Keratinocyte (primary cell): ENCODE measurements at regions not wholly inside any gene's neighbourhood (a gene's known extent, or its start where the extent isn't known, plus 50 kb on each side); places are given as distances from the start of the nearest gene placed in this dataset.

Experiments used
- DNase-seq: peaks from one replicate; pipeline ENCODE4 v3.0.0-alpha.2; 2011; ENCODE audit warnings: low read depth, missing footprints, low spot score
- FAIRE-seq: peaks from 2 replicates; lab custom pipeline; 2011; peaks lifted over from hg19 to GRCh38; lab: Jason Lieb, UNC
- H2AFZ ChIP-seq: 2 replicates; pipeline ENCODE4 v1.6.0; 2012; ENCODE audit warnings: low read length, control low read depth, inconsistent platforms; ENCODE audit not compliant: control insufficient read depth
- H3K27ac ChIP-seq: 2 replicates; pipeline ENCODE4 v1.5.1; 2011; ENCODE audit warnings: low read length; ENCODE audit not compliant: control insufficient read depth, insufficient read depth
- H3K27me3 ChIP-seq: 3 replicates; pipeline ENCODE4 v1.6.0; 2011; ENCODE audit warnings: low read length; ENCODE audit not compliant: control insufficient read depth, insufficient read depth; ENCODE audit errors: extremely low read depth
- H3K36me3 ChIP-seq, 2 experiments: 2 replicates in 1 of 2; 3 replicates in 1 of 2; pipeline ENCODE4 v1.5.1; 2011; ENCODE audit warnings: low read length in 2 of 2, mild to moderate bottlenecking in 1 of 2; ENCODE audit not compliant: control insufficient read depth in 2 of 2, insufficient read depth in 2 of 2; ENCODE audit errors: extremely low read depth in 1 of 2
- H3K4me1 ChIP-seq: 3 replicates; pipeline ENCODE4 v1.5.1; 2011; ENCODE audit warnings: low read length; ENCODE audit not compliant: control insufficient read depth, insufficient read depth; ENCODE audit errors: extremely low read depth
- H3K4me2 ChIP-seq: 3 replicates; pipeline ENCODE4 v1.6.0; 2011; ENCODE audit warnings: low read depth, low read length; ENCODE audit not compliant: control insufficient read depth, insufficient read depth; ENCODE audit errors: extremely low read depth
- H3K4me3 ChIP-seq, 3 experiments: fragments of 200-600 bp in 1 of 3; sonication (generic) in 1 of 3; 2 replicates in 2 of 3; 3 replicates in 1 of 3; pipeline ENCODE4 v1.5.1; 2011 to 2016; ENCODE audit warnings: low read length in 3 of 3, mild to moderate bottlenecking in 3 of 3, control low read depth in 2 of 3, inconsistent platforms in 1 of 3, low read depth in 1 of 3, mixed read lengths in 1 of 3, mixed run types in 1 of 3, moderate library complexity in 1 of 3; ENCODE audit not compliant: control insufficient read depth in 2 of 3, insufficient read depth in 2 of 3; ENCODE audit errors: extremely low read depth in 1 of 3
- H3K79me2 ChIP-seq: 2 replicates; pipeline ENCODE4 v1.6.0; 2012; ENCODE audit warnings: low read length; ENCODE audit not compliant: control insufficient read depth, insufficient read depth
- H3K9ac ChIP-seq: 3 replicates; pipeline ENCODE4 v1.6.0; 2011; ENCODE audit warnings: low read length; ENCODE audit not compliant: control insufficient read depth, insufficient read depth; ENCODE audit errors: extremely low read depth
- H3K9me1 ChIP-seq: 3 replicates; pipeline ENCODE4 v1.6.0; 2011; ENCODE audit warnings: low read length; ENCODE audit not compliant: control insufficient read depth, insufficient read depth; ENCODE audit errors: extremely low read depth
- H3K9me3 ChIP-seq: 2 replicates; pipeline ENCODE4 v1.5.1; 2012; ENCODE audit warnings: low read depth, low read length; ENCODE audit not compliant: control insufficient read depth
- H4K20me1 ChIP-seq: 3 replicates; pipeline ENCODE4 v1.6.0; 2011; ENCODE audit warnings: low read length; ENCODE audit not compliant: control insufficient read depth, insufficient read depth; ENCODE audit errors: extremely low read depth
- CTCF ChIP-seq, 3 experiments: IDR thresholded peaks in 1 of 3; conservative IDR thresholded peaks in 1 of 3; optimal IDR thresholded peaks in 1 of 3; 2 replicates in 2 of 3; 3 replicates in 1 of 3; pipeline versions ENCODE3 to v1.5.1; 2011; ENCODE audit warnings: low read length in 3 of 3, mild to moderate bottlenecking in 3 of 3, moderate library complexity in 2 of 3, control low read depth in 1 of 3, inconsistent platforms in 1 of 3; ENCODE audit not compliant: insufficient read depth in 2 of 3; ENCODE audit errors: extremely low read depth in 1 of 3
- EZH2 ChIP-seq: IDR thresholded peaks from one replicate; pipeline ENCODE4 v1.6.1; 2012; ENCODE audit warnings: inconsistent platforms, mild to moderate bottlenecking, low read length, moderate library complexity
- dilution Hi-C: fragments of 300-500 bp; cut with MboI; formaldehyde crosslinking; loops from one replicate; pipeline ENCODE4 v1.7.0; 2020; ENCODE audit warnings: low sequenced_read_pairs; ENCODE audit not compliant: extremely low pct_ligation_motif_present

- Histone ChIP-seq H3K27me3 (no peaks in the 10 kb centered on the region), H3K4me1 (no peaks in the 10 kb centered on the region), H3K9ac (no peak overlapping the region), H3K79me2 (no peaks in the 10 kb centered on the region), H4K20me1 (no peaks in the 10 kb centered on the region), H3K4me3 (no peak overlapping the region), H3K4me2 (no peak overlapping the region), H3K9me3 (no peaks in the 10 kb centered on the region), H3K36me3 (no peaks in the 10 kb centered on the region), H2AFZ (no peak overlapping the region), H3K9me1 (no peaks in the 10 kb centered on the region), H3K27ac (no peak overlapping the region)
- TF ChIP-seq EZH2 (no peak), CTCF (optimal IDR thresholded peaks at IDR 0.05 in 1 of 3, IDR thresholded peaks at IDR 0.05 in 1 of 3, conservative IDR thresholded peaks at IDR 0.05 in 1 of 3; ENCODE audit: extremely low read depth in 1 of 3, insufficient read depth in 2 of 3, low read length in 3 of 3) (no peak)
- DNase-seq (no peak), FAIRE-seq (no peak)
- dilution Hi-C loops = no loop called here
These were observed 322.9 kb upstream of the MAF start for GRCh38 chr16:79923431-79923830.

GRCh38 chr16:79920685-79921084 is 320.1 kb upstream of the MAF start:
- DNase-seq (no peak), FAIRE-seq (no peak)
- H3K27me3 ChIP-seq = no peaks in the 10 kb centered on the region
- no peaks in the 10 kb centered on the region for H3K9me1 ChIP-seq
- TF ChIP-seq EZH2 (no peak), CTCF (optimal IDR thresholded peaks at IDR 0.05 in 1 of 3, IDR thresholded peaks at IDR 0.05 in 1 of 3, conservative IDR thresholded peaks at IDR 0.05 in 1 of 3; ENCODE audit: extremely low read depth in 1 of 3, insufficient read depth in 2 of 3, low read length in 3 of 3) (no peak)
- H3K79me2 ChIP-seq = no peaks in the 10 kb centered on the region
- H3K4me2 ChIP-seq = no peak overlapping the region
- H3K9me3 ChIP-seq = no peaks in the 10 kb centered on the region
- H3K27ac ChIP-seq = no peak overlapping the region
- no peaks in the 10 kb centered on the region for H4K20me1 ChIP-seq
- no peaks in the 10 kb centered on the region for H3K4me1 ChIP-seq
- dilution Hi-C loops = no loop called here
- H3K9ac ChIP-seq = no peak overlapping the region
- no peaks in the 10 kb centered on the region for H3K36me3 ChIP-seq
- H2AFZ ChIP-seq = no peak overlapping the region
- H3K4me3 ChIP-seq = no peak overlapping the region
